ENCODE measurements at regions not wholly inside any gene's neighbourhood (a gene's known extent, or its start where the extent isn't known, plus 50 kb on each side); places are given as distances from the start of the nearest gene placed in this dataset.

GRCh38 chr4:36712013-36712412 is 430.6 kb downstream of the DTHD1 start:
- TF ChIP-seq ZNF274 (IDR thresholded peaks at IDR 0.05; ENCODE audit: low read depth, low read length) (no peak), YY1 (IDR thresholded peaks at IDR 0.05; ENCODE audit: insufficient read depth, insufficient read length) (no peak)

Measured in NT2/D1 (cell line).